Fibroblast of mammary gland (primary cell): ENCODE measurements at regions not wholly inside any gene's neighbourhood (a gene's known extent, or its start where the extent isn't known, plus 50 kb on each side); places are given as distances from the start of the nearest gene placed in this dataset.

Experiments
- DNase-seq: peaks from one replicate; pipeline ENCODE4 v3.0.0-alpha.2; 2010; ENCODE audit warnings: low read depth
- H3K4me3 ChIP-seq: 2 replicates; pipeline ENCODE4 v1.5.1; 2011; ENCODE audit warnings: low read depth, mild to moderate bottlenecking, low read length, moderate library complexity; ENCODE audit not compliant: control insufficient read depth
- TF ChIP-seq, protein P1 (sequence below): conservative IDR thresholded peaks from 2 replicates; pipeline ENCODE4 v1.5.1; 2011; ENCODE audit warnings: low read depth, low read length, inconsistent platforms; ENCODE audit not compliant: control insufficient read depth, insufficient read depth

DNA sequence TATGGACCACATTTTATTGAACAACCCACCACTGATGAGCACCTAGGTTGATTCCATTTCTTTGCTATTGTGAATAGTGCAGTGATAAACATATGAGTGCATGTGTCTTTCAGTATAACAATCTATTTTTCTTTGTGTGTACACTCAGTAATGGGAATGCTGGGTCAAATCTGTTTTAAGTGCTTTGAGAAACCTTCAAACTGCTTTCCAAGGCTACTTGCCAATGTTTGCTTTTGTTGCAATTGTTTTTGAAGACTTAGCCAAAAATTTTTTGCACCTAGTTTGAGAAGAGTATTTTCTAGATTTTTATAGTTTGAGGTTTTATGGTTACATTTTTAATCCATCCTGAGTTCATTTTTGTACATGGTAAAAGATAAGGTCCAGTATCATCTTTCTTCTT is 587.4 kb upstream of the SETBP1 start:
- peak; percentile 8 for DNase-seq
- no peak overlapping the region for H3K4me3 ChIP-seq
- TF ChIP-seq, protein P1, sequence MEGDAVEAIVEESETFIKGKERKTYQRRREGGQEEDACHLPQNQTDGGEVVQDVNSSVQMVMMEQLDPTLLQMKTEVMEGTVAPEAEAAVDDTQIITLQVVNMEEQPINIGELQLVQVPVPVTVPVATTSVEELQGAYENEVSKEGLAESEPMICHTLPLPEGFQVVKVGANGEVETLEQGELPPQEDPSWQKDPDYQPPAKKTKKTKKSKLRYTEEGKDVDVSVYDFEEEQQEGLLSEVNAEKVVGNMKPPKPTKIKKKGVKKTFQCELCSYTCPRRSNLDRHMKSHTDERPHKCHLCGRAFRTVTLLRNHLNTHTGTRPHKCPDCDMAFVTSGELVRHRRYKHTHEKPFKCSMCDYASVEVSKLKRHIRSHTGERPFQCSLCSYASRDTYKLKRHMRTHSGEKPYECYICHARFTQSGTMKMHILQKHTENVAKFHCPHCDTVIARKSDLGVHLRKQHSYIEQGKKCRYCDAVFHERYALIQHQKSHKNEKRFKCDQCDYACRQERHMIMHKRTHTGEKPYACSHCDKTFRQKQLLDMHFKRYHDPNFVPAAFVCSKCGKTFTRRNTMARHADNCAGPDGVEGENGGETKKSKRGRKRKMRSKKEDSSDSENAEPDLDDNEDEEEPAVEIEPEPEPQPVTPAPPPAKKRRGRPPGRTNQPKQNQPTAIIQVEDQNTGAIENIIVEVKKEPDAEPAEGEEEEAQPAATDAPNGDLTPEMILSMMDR = no peak

- no peak overlapping the region for H3K4me3 ChIP-seq
- TF ChIP-seq, protein P1 = no peak
- DNase-seq = peak; percentile 7
These were observed 584.7 kb upstream of the SETBP1 start for GRCh38 chr18:44096016-44096415.

- no peak overlapping the region for H3K4me3 ChIP-seq
- DNase-seq = peak; percentile 45
- TF ChIP-seq, protein P1 = peak; percentile 41
These were observed 582.1 kb upstream of the SETBP1 start for GRCh38 chr18:44098551-44099098.

DNA sequence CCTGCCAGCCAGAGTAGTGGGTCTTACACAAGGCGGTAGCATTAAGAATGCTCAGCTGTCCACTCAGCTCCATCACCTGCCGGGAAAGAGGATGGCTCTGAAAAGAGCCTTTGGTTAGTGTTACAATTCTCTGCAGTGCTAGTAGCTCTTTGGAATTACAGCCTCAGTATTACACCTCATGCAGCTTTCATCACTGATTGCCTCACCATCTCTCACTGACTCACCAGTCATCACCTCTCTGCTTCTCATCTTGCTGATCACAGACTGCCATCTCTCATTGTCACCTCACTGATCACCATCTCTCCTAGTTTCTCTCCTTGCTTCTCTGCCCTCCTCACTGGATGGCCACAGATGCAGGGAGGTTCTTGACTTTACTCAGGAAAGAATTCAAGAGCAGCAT is 573.5 kb upstream of the SETBP1 start:
- H3K4me3 ChIP-seq = no peak overlapping the region
- peak; percentile 58 for DNase-seq
- TF ChIP-seq, protein P1 = no peak

GRCh38 chr18:44111337-44111736 is 569.4 kb upstream of the SETBP1 start:
- H3K4me3 ChIP-seq = no peak overlapping the region
- DNase-seq = no peak
- TF ChIP-seq, protein P1 = no peak

- TF ChIP-seq, protein P1 = no peak
- no peak for DNase-seq
- no peak overlapping the region for H3K4me3 ChIP-seq
These were observed 562.9 kb upstream of the SETBP1 start for GRCh38 chr18:44117821-44118220.

DNA sequence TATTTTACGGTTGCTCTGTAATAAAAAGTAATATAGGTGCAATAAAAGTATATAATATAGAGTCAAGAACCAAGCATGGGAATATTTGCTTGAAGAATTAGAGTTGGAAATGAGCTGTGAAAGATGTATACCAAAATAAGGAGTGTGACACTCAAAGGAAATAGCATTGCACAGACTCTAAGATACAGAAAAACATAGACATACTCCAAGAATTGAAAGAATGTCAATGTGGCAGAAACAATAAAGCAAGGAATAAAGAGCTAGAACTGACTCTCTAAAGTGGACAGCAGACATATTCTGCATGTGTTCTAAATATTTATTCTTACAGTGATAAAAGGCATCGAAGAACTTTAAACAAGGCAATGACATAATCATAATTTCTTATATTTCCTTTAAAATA is 561.1 kb upstream of the SETBP1 start:
- no peak for DNase-seq

More for the DNA sequence above, 561.1 kb upstream of the SETBP1 start:
- H3K4me3 ChIP-seq = no peak overlapping the region
- TF ChIP-seq, protein P1 = no peak
